GM23338 (cell line): ENCODE measurements at regions not wholly inside any gene's neighbourhood (a gene's known extent, or its start where the extent isn't known, plus 50 kb on each side); places are given as distances from the start of the nearest gene placed in this dataset.

ENCODE experiments used
- ATAC-seq: fragments of 200-7000 bp; cut with Tn5 transposase; 3 replicates; pipeline ENCODE4 v1.9.1; 2020
- DNase-seq: peaks from one replicate; pipeline ENCODE4 v3.0.0-alpha.2; 2015; ENCODE audit warnings: low spot score
- H2AFZ ChIP-seq: fragments of 200-600 bp; sonication (generic); 2 replicates; pipeline ENCODE4 v1.8.0; 2016; ENCODE audit warnings: antibody characterized with exemption, mild to moderate bottlenecking, moderate library complexity
- H3F3A ChIP-seq: fragments of 200-600 bp; sonication (generic); replicated peaks from 2 replicates; pipeline ENCODE4 v1.8.0; 2017; ENCODE audit warnings: antibody characterized with exemption, mixed run types, low read depth
- H3K27ac ChIP-seq: fragments of 200-600 bp; sonication (generic); 2 replicates; pipeline ENCODE4 v1.6.1; 2016; ENCODE audit warnings: low read depth
- H3K27me3 ChIP-seq: fragments of 200-600 bp; sonication (generic); 2 replicates; pipeline ENCODE4 v1.8.0; 2016; ENCODE audit warnings: mild to moderate bottlenecking, mixed run types, moderate library complexity; ENCODE audit not compliant: insufficient read depth
- H3K36me3 ChIP-seq: fragments of 200-600 bp; sonication (generic); 2 replicates; pipeline ENCODE4 v1.8.0; 2016; ENCODE audit warnings: mild to moderate bottlenecking; ENCODE audit not compliant: insufficient read depth
- H3K4me1 ChIP-seq: fragments of 200-600 bp; sonication (generic); 2 replicates; pipeline ENCODE4 v1.8.0; 2016; ENCODE audit warnings: mild to moderate bottlenecking, moderate library complexity; ENCODE audit not compliant: insufficient read depth
- H3K4me2 ChIP-seq: fragments of 200-600 bp; sonication (generic); 2 replicates; pipeline ENCODE4 v1.7.1; 2017; ENCODE audit warnings: mixed run types
- H3K4me3 ChIP-seq: fragments of 200-600 bp; sonication (generic); 2 replicates; pipeline ENCODE4 v1.6.1; 2016; ENCODE audit warnings: mixed run types
- H3K79me2 ChIP-seq: fragments of 200-600 bp; sonication (generic); replicated peaks from 2 replicates; pipeline ENCODE4 v1.8.0; 2017; ENCODE audit warnings: mild to moderate bottlenecking; ENCODE audit not compliant: insufficient read depth
- H3K9me2 ChIP-seq: fragments of 200-600 bp; sonication (generic); 2 replicates; pipeline ENCODE4 v1.8.0; 2017; ENCODE audit not compliant: insufficient read depth
- H4K20me1 ChIP-seq: fragments of 200-600 bp; sonication (generic); replicated peaks from 2 replicates; pipeline ENCODE4 v1.8.0; 2017; ENCODE audit warnings: mild to moderate bottlenecking; ENCODE audit not compliant: insufficient read depth
- H3K27ac Mint-ChIP-seq: 2 replicates; pipeline ENCODE4 v1.8.0; 2020; ENCODE audit warnings: inconsistent platforms, mild to moderate bottlenecking, moderate library complexity, mixed read lengths
- H3K27me3 Mint-ChIP-seq: 3 replicates; pipeline ENCODE4 v1.8.0; 2022; ENCODE audit warnings: low read depth, mild to moderate bottlenecking, moderate library complexity, mixed read lengths, inconsistent platforms; ENCODE audit not compliant: insufficient read depth, poor library complexity
- H3K36me3 Mint-ChIP-seq: 3 replicates; pipeline ENCODE4 v1.8.0; 2021; ENCODE audit warnings: low read depth, mild to moderate bottlenecking, inconsistent platforms, moderate library complexity, mixed read lengths
- H3K4me1 Mint-ChIP-seq: 3 replicates; pipeline ENCODE4 v1.8.0; 2020; ENCODE audit warnings: mild to moderate bottlenecking, inconsistent platforms, mixed read lengths
- H3K4me3 Mint-ChIP-seq: 3 replicates; pipeline ENCODE4 v1.8.0; 2021; ENCODE audit warnings: moderate library complexity, mild to moderate bottlenecking, inconsistent platforms, mixed read lengths
- H3K9me3 Mint-ChIP-seq: 3 replicates; pipeline ENCODE4 v1.8.0; 2020; ENCODE audit warnings: moderate library complexity, mild to moderate bottlenecking, inconsistent platforms, mixed read lengths
- CREB1 ChIP-seq: fragments of 250-450 bp; sonication (Bioruptor Pico); IDR thresholded peaks from 2 replicates; pipeline ENCODE4 v1.5.0; 2020; ENCODE audit warnings: low read depth, mild to moderate bottlenecking, moderate library complexity
- EZH2 ChIP-seq: fragments of 200-600 bp; sonication (generic); IDR thresholded peaks from one replicate; pipeline ENCODE4 v1.8.0; 2017; ENCODE audit warnings: antibody characterized with exemption, mild to moderate bottlenecking, low read depth; ENCODE audit not compliant: unreplicated experiment
- EZH2phosphoT487 ChIP-seq: fragments of 200-600 bp; sonication (generic); IDR thresholded peaks from one replicate; pipeline ENCODE4 v1.8.1; 2018; ENCODE audit warnings: antibody characterized with exemption; ENCODE audit not compliant: unreplicated experiment
- JUNB ChIP-seq: IDR thresholded peaks from one replicate; pipeline ENCODE4 v1.6.1; 2016; ENCODE audit warnings: antibody characterized with exemption; ENCODE audit not compliant: unreplicated experiment
- NANOG ChIP-seq: IDR thresholded peaks from 2 replicates; pipeline ENCODE4 v1.6.1; 2016; ENCODE audit warnings: antibody characterized with exemption, borderline replicate concordance
- POLR2AphosphoS5 ChIP-seq: IDR thresholded peaks from 2 replicates; pipeline ENCODE4 v1.6.1; 2016; ENCODE audit warnings: antibody characterized with exemption, low read depth
- STAT1 ChIP-seq: IDR thresholded peaks from one replicate; pipeline ENCODE4 v1.6.1; 2016; ENCODE audit warnings: antibody characterized with exemption; ENCODE audit not compliant: unreplicated experiment
- ZNF114 ChIP-seq: fragments of 250-450 bp; sonication (Bioruptor Pico); IDR thresholded peaks from 2 replicates; pipeline ENCODE4 v1.5.0; 2020; ENCODE audit warnings: mild to moderate bottlenecking, moderate library complexity
- ZNF331 ChIP-seq: fragments of 250-450 bp; sonication (Bioruptor Pico); IDR thresholded peaks from 2 replicates; pipeline ENCODE4 v1.5.0; 2020; ENCODE audit warnings: low read depth, mild to moderate bottlenecking, moderate library complexity
- TF ChIP-seq, protein P1 (sequence below): IDR thresholded peaks from one replicate; pipeline ENCODE4 v1.6.1; 2018; ENCODE audit warnings: antibody characterized with exemption; ENCODE audit not compliant: unreplicated experiment
- TF ChIP-seq, protein P2 (sequence below): IDR thresholded peaks from 2 replicates; pipeline ENCODE4 v1.6.1; 2016; ENCODE audit warnings: antibody characterized with exemption
- TF ChIP-seq, protein P3 (sequence below), 2 experiments: fragments of 200-600 bp in 1 of 2; sonication (generic) in 1 of 2; conservative IDR thresholded peaks; 2 replicates each; pipeline versions ENCODE4 v1.5.1 to v1.6.1; 2016 to 2017; ENCODE audit warnings: antibody characterized with exemption in 2 of 2, low read depth in 2 of 2, mild to moderate bottlenecking in 2 of 2, moderate library complexity in 1 of 2

- TF ChIP-seq, protein P1, sequence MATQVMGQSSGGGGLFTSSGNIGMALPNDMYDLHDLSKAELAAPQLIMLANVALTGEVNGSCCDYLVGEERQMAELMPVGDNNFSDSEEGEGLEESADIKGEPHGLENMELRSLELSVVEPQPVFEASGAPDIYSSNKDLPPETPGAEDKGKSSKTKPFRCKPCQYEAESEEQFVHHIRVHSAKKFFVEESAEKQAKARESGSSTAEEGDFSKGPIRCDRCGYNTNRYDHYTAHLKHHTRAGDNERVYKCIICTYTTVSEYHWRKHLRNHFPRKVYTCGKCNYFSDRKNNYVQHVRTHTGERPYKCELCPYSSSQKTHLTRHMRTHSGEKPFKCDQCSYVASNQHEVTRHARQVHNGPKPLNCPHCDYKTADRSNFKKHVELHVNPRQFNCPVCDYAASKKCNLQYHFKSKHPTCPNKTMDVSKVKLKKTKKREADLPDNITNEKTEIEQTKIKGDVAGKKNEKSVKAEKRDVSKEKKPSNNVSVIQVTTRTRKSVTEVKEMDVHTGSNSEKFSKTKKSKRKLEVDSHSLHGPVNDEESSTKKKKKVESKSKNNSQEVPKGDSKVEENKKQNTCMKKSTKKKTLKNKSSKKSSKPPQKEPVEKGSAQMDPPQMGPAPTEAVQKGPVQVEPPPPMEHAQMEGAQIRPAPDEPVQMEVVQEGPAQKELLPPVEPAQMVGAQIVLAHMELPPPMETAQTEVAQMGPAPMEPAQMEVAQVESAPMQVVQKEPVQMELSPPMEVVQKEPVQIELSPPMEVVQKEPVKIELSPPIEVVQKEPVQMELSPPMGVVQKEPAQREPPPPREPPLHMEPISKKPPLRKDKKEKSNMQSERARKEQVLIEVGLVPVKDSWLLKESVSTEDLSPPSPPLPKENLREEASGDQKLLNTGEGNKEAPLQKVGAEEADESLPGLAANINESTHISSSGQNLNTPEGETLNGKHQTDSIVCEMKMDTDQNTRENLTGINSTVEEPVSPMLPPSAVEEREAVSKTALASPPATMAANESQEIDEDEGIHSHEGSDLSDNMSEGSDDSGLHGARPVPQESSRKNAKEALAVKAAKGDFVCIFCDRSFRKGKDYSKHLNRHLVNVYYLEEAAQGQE: no peak
- TF ChIP-seq, protein P2, sequence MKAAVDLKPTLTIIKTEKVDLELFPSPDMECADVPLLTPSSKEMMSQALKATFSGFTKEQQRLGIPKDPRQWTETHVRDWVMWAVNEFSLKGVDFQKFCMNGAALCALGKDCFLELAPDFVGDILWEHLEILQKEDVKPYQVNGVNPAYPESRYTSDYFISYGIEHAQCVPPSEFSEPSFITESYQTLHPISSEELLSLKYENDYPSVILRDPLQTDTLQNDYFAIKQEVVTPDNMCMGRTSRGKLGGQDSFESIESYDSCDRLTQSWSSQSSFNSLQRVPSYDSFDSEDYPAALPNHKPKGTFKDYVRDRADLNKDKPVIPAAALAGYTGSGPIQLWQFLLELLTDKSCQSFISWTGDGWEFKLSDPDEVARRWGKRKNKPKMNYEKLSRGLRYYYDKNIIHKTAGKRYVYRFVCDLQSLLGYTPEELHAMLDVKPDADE: no peak
- TF ChIP-seq POLR2AphosphoS5: no peak
- TF ChIP-seq, protein P3, sequence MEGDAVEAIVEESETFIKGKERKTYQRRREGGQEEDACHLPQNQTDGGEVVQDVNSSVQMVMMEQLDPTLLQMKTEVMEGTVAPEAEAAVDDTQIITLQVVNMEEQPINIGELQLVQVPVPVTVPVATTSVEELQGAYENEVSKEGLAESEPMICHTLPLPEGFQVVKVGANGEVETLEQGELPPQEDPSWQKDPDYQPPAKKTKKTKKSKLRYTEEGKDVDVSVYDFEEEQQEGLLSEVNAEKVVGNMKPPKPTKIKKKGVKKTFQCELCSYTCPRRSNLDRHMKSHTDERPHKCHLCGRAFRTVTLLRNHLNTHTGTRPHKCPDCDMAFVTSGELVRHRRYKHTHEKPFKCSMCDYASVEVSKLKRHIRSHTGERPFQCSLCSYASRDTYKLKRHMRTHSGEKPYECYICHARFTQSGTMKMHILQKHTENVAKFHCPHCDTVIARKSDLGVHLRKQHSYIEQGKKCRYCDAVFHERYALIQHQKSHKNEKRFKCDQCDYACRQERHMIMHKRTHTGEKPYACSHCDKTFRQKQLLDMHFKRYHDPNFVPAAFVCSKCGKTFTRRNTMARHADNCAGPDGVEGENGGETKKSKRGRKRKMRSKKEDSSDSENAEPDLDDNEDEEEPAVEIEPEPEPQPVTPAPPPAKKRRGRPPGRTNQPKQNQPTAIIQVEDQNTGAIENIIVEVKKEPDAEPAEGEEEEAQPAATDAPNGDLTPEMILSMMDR (conservative IDR thresholded peaks at IDR 0.05; ENCODE audit: low read depth in 2 of 2): no peak
- TF ChIP-seq JUNB: no peak
- TF ChIP-seq ZNF114 (CRISPR knock-in tag): no peak
- TF ChIP-seq EZH2: no peak
Measured at GRCh38 chr3:55269636-55270035, 217.5 kb downstream of the WNT5A start (continued).

DNA sequence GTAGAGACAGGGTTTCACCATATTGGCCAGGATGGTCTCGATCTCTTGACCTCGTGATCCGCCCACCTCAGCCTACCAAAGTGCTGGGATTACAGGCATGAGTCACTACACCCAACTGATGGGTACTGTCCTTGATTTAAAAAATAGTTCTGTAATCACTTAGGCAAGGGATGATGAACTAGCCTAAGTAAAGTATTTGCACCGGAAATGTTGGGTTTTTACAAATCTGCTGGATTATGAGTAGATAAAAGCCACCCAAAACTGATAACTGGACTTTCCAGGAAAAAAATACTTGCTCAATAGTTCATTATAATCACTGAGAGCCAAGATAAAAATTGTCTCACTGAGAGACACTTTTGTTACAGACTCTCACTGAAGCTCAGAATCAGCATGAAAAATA lies 218.0 kb downstream of the WNT5A start:
- Mint-ChIP-seq H3K27ac (no peak overlapping the region), H3K36me3 (no peaks in the 10 kb centered on the region), H3K27me3 (peaks cover 7% of the 10 kb centered on the region), H3K4me3 (no peak overlapping the region), H3K9me3 (no peaks in the 10 kb centered on the region), H3K4me1 (peaks cover 24% of the 10 kb centered on the region)
- ATAC-seq (no peak), DNase-seq (no peak)
- Histone ChIP-seq H3K4me2 (no peak overlapping the region), H4K20me1 (no peaks in the 10 kb centered on the region), H3K4me1 (peaks cover 16% of the 10 kb centered on the region), H2AFZ (no peak overlapping the region), H3K27me3 (no peaks in the 10 kb centered on the region), H3F3A (no peaks in the 10 kb centered on the region), H3K27ac (no peak overlapping the region), H3K9me2 (peaks cover 5% of the 10 kb centered on the region), H3K79me2 (no peaks in the 10 kb centered on the region), H3K4me3 (no peak overlapping the region), H3K36me3 (no peaks in the 10 kb centered on the region)
- TF ChIP-seq, protein P3 (conservative IDR thresholded peaks at IDR 0.05; ENCODE audit: low read depth in 2 of 2): no peak
- no peak for TF ChIP-seq EZH2
- TF ChIP-seq, protein P1: no peak
- TF ChIP-seq ZNF114 (CRISPR knock-in tag): no peak
- TF ChIP-seq EZH2phosphoT487: no peak
- TF ChIP-seq POLR2AphosphoS5: no peak
- TF ChIP-seq CREB1 (CRISPR knock-in tag): no peak
- TF ChIP-seq NANOG: no peak
- no peak for TF ChIP-seq ZNF331
- TF ChIP-seq STAT1: no peak
- TF ChIP-seq, protein P2: no peak
- TF ChIP-seq JUNB: no peak
